H1 (cell line): ENCODE measurements at regions not wholly inside any gene's neighbourhood (a gene's known extent, or its start where the extent isn't known, plus 50 kb on each side); places are given as distances from the start of the nearest gene placed in this dataset.

Source experiments
- CTCF ChIA-PET: fragments of 300-600 bp; sonication (Branson Sonifier 250); formaldehyde crosslinking; loops from one replicate; lab custom pipeline; 2021; ENCODE audit not compliant: partially characterized antibody; lab: Charles Lee
- POLR2A ChIA-PET: fragments of 300-600 bp; sonication (Branson Sonifier 250); formaldehyde crosslinking; loops from one replicate; lab custom pipeline; 2021; ENCODE audit warnings: inconsistent platforms; ENCODE audit not compliant: partially characterized antibody; lab: Charles Lee
- DNase-seq, 2 experiments: peaks; one replicate each; pipeline versions ENCODE4 v3.0.0 to v3.0.0-alpha.2; 2010 to 2022; ENCODE audit warnings: low spot score in 2 of 2, low read depth in 1 of 2, mixed read lengths in 1 of 2
- FAIRE-seq: peaks from 2 replicates; lab custom pipeline; 2011; peaks lifted over from hg19 to GRCh38; lab: Jason Lieb, UNC
- H2AFZ ChIP-seq: 2 replicates; pipeline ENCODE4 v1.8.1; 2012; ENCODE audit warnings: low read length, inconsistent platforms
- H2AK5ac ChIP-seq: 2 replicates; pipeline ENCODE4 v1.6.1; 2013; ENCODE audit warnings: low read depth, low read length
- H2BK120ac ChIP-seq: replicated peaks from 2 replicates; pipeline ENCODE3; 2013; ENCODE audit warnings: low read depth, low read length, inconsistent platforms
- H2BK12ac ChIP-seq: 2 replicates; pipeline ENCODE4 v1.6.1; 2013; ENCODE audit warnings: low read depth, low read length
- H2BK15ac ChIP-seq: 2 replicates; pipeline ENCODE4 v1.6.1; 2013; ENCODE audit warnings: low read length
- H2BK20ac ChIP-seq: 2 replicates; pipeline ENCODE4 v1.6.1; 2013; ENCODE audit warnings: low read length
- H2BK5ac ChIP-seq: 2 replicates; pipeline ENCODE4 v1.6.1; 2013; ENCODE audit warnings: low read depth, low read length
- H3K14ac ChIP-seq: 2 replicates; pipeline ENCODE4 v1.6.1; 2013; ENCODE audit warnings: inconsistent platforms; ENCODE audit not compliant: insufficient read length
- H3K18ac ChIP-seq: 2 replicates; pipeline ENCODE4 v1.6.1; 2013; ENCODE audit warnings: low read length; ENCODE audit errors: extremely low read depth
- H3K23ac ChIP-seq: 2 replicates; pipeline ENCODE4 v1.6.1; 2013; ENCODE audit warnings: inconsistent platforms; ENCODE audit not compliant: insufficient read length
- H3K23me2 ChIP-seq: 2 replicates; pipeline ENCODE4 v1.6.1; 2013; ENCODE audit warnings: low read depth, low read length
- H3K27ac ChIP-seq: 2 replicates; pipeline ENCODE4 v1.6.1; 2011; ENCODE audit warnings: low read depth, low read length, inconsistent platforms
- H3K27me3 ChIP-seq, 4 experiments: replicated peaks in 1 of 4; 1 replicate in 1 of 4; 2 replicates in 3 of 4; pipeline versions ENCODE4 v1.6.1 to v1.8.1; 2011 to 2013; ENCODE audit warnings: low read length in 3 of 4, mild to moderate bottlenecking in 3 of 4, inconsistent platforms in 2 of 4, mixed read lengths in 2 of 4, moderate library complexity in 1 of 4; ENCODE audit not compliant: control insufficient read depth in 3 of 4, insufficient read depth in 3 of 4; ENCODE audit errors: extremely low read depth in 1 of 4
- H3K36me3 ChIP-seq, 4 experiments: 2 replicates each; pipeline versions ENCODE4 v1.6.1 to v1.8.1; 2011 to 2013; ENCODE audit warnings: mild to moderate bottlenecking in 4 of 4, low read length in 3 of 4, moderate library complexity in 2 of 4, control low read depth in 1 of 4, inconsistent platforms in 1 of 4; ENCODE audit not compliant: insufficient read depth in 4 of 4, control insufficient read depth in 2 of 4
- H3K4ac ChIP-seq: replicated peaks from 2 replicates; pipeline ENCODE3; 2013; ENCODE audit warnings: low read length, low read depth, mixed read lengths, inconsistent platforms; ENCODE audit not compliant: insufficient read length
- H3K4me1 ChIP-seq, 4 experiments: replicated peaks in 1 of 4; 1 replicate in 1 of 4; 2 replicates in 3 of 4; pipeline versions ENCODE4 v1.6.1 to v1.8.1; 2011 to 2013; ENCODE audit warnings: low read length in 3 of 4, inconsistent platforms in 2 of 4, mixed read lengths in 1 of 4; ENCODE audit not compliant: insufficient read depth in 4 of 4, control insufficient read depth in 3 of 4
- H3K4me2 ChIP-seq, 2 experiments: 2 replicates each; pipeline versions ENCODE4 v1.6.1 to v1.8.1; 2011 to 2013; ENCODE audit warnings: low read depth in 2 of 2, low read length in 2 of 2, control low read depth in 1 of 2, inconsistent platforms in 1 of 2, mild to moderate bottlenecking in 1 of 2; ENCODE audit not compliant: insufficient read depth in 1 of 2
- H3K4me3 ChIP-seq, 4 experiments: fragments of 200-600, 300-600 bp in 1 of 4; sonication (generic), shearing (Covaris generic), sonication (Bioruptor Twin) in 1 of 4; 2 replicates each; pipeline versions ENCODE4 v1.5.1 to v1.8.1; 2011 to 2016; ENCODE audit warnings: low read length in 4 of 4, low read depth in 3 of 4, control low read depth in 2 of 4, inconsistent platforms in 2 of 4, mild to moderate bottlenecking in 2 of 4, mixed read lengths in 1 of 4, moderate library complexity in 1 of 4; ENCODE audit not compliant: insufficient read depth in 2 of 4; ENCODE audit errors: extremely low read depth in 1 of 4
- H3K56ac ChIP-seq: replicated peaks from 2 replicates; pipeline ENCODE3; 2013; ENCODE audit warnings: low read depth, mild to moderate bottlenecking, mixed read lengths, low read length, inconsistent platforms; ENCODE audit not compliant: insufficient read length
- H3K79me1 ChIP-seq: 2 replicates; pipeline ENCODE4 v1.6.1; 2013; ENCODE audit warnings: low read depth, low read length, control low read depth
- H3K79me2 ChIP-seq, 2 experiments: 2 replicates each; pipeline versions ENCODE4 v1.6.1 to v1.8.1; 2012 to 2013; ENCODE audit warnings: low read length in 2 of 2, mild to moderate bottlenecking in 2 of 2, inconsistent platforms in 1 of 2; ENCODE audit not compliant: insufficient read depth in 2 of 2, control insufficient read depth in 1 of 2
- H3K9ac ChIP-seq, 4 experiments: replicated peaks in 1 of 4; 1 replicate in 1 of 4; 2 replicates in 3 of 4; pipeline versions ENCODE4 v1.6.1 to v1.8.1; 2011 to 2013; ENCODE audit warnings: low read depth in 3 of 4, low read length in 3 of 4, control low read depth in 2 of 4, mild to moderate bottlenecking in 2 of 4, moderate library complexity in 2 of 4, inconsistent platforms in 1 of 4; ENCODE audit errors: extremely low read depth in 1 of 4
- H3K9me3 ChIP-seq, 2 experiments: 2 replicates each; pipeline versions ENCODE4 v1.6.1 to v1.8.1; 2012 to 2013; ENCODE audit warnings: mild to moderate bottlenecking in 2 of 2, moderate library complexity in 2 of 2, control low read depth in 1 of 2, inconsistent platforms in 1 of 2, low read depth in 1 of 2, low read length in 1 of 2, mixed read lengths in 1 of 2; ENCODE audit not compliant: insufficient read depth in 2 of 2
- H4K20me1 ChIP-seq, 2 experiments: replicated peaks in 1 of 2; 2 replicates each; pipeline versions ENCODE3 to v1.8.1; 2011 to 2013; ENCODE audit warnings: inconsistent platforms in 2 of 2, low read length in 2 of 2, mild to moderate bottlenecking in 1 of 2; ENCODE audit not compliant: insufficient read depth in 2 of 2, control insufficient read depth in 1 of 2
- H4K5ac ChIP-seq: 2 replicates; pipeline ENCODE4 v1.6.1; 2013; ENCODE audit warnings: low read length, low read depth, mixed read lengths, inconsistent platforms; ENCODE audit not compliant: insufficient read length
- H4K8ac ChIP-seq: 2 replicates; pipeline ENCODE4 v1.8.0; 2013; ENCODE audit warnings: mild to moderate bottlenecking, moderate library complexity, low read length, inconsistent platforms; ENCODE audit not compliant: insufficient read depth; ENCODE audit errors: extremely low read depth
- H4K91ac ChIP-seq: replicated peaks from 2 replicates; pipeline ENCODE3; 2013; ENCODE audit warnings: low read length, mixed read lengths, inconsistent platforms; ENCODE audit not compliant: insufficient read length
- ATF3 ChIP-seq: IDR thresholded peaks from 2 replicates; pipeline ENCODE4 v1.6.1; 2011; ENCODE audit warnings: low read depth, mild to moderate bottlenecking, low read length; ENCODE audit not compliant: insufficient read depth
- BRCA1 ChIP-seq: IDR thresholded peaks from 2 replicates; pipeline ENCODE4 v1.6.1; 2012; ENCODE audit warnings: low read depth, low read length, improper control_type of control experiment
- CHD1 ChIP-seq: IDR thresholded peaks from 2 replicates; pipeline ENCODE4 v1.6.1; 2012; ENCODE audit warnings: low read depth, low read length, improper control_type of control experiment
- CREB1 ChIP-seq: IDR thresholded peaks from 2 replicates; pipeline ENCODE4 v1.6.1; 2012; ENCODE audit warnings: inconsistent platforms
- CTCF ChIP-seq, 3 experiments: IDR thresholded peaks; 1 replicate in 2 of 3; 2 replicates in 1 of 3; pipeline versions ENCODE4 v1.5.1 to v1.6.1; 2011; ENCODE audit warnings: low read length in 3 of 3, mild to moderate bottlenecking in 3 of 3, inconsistent platforms in 2 of 3, low read depth in 1 of 3, moderate library complexity in 1 of 3; ENCODE audit not compliant: insufficient read depth in 1 of 3; ENCODE audit errors: control extremely low read depth in 1 of 3
- EZH2 ChIP-seq: fragments of 200-600 bp; sonication (generic); IDR thresholded peaks from 2 replicates; pipeline ENCODE4 v1.7.1; 2012; ENCODE audit warnings: low read depth, mild to moderate bottlenecking, moderate library complexity, low read length, inconsistent platforms; ENCODE audit not compliant: severe bottlenecking
- JUN ChIP-seq: IDR thresholded peaks from 2 replicates; pipeline ENCODE4 v1.6.1; 2011; ENCODE audit warnings: low read depth, mild to moderate bottlenecking, improper control_type of control experiment, low read length
- POU5F1 ChIP-seq: IDR thresholded peaks from 2 replicates; pipeline ENCODE4 v1.6.1; 2011; ENCODE audit warnings: low read depth, mild to moderate bottlenecking, low read length, moderate library complexity
- RBBP5 ChIP-seq: IDR thresholded peaks from 2 replicates; pipeline ENCODE4 v1.7.1; 2012; ENCODE audit warnings: low read depth, mild to moderate bottlenecking, inconsistent platforms, low read length, moderate library complexity, borderline replicate concordance
- SIN3A ChIP-seq, 2 experiments: IDR thresholded peaks in 1 of 2; conservative IDR thresholded peaks in 1 of 2; 2 replicates each; pipeline ENCODE4 v1.6.1; 2011 to 2012; ENCODE audit warnings: low read length in 2 of 2, improper control_type of control experiment in 1 of 2, low read depth in 1 of 2, mild to moderate bottlenecking in 1 of 2
- SUZ12 ChIP-seq: fragments of 200-600 bp; sonication (generic); IDR thresholded peaks from 2 replicates; pipeline ENCODE4 v1.6.1; 2012; ENCODE audit warnings: mild to moderate bottlenecking, inconsistent platforms, low read length, moderate library complexity, mixed read lengths
- TCF12 ChIP-seq: IDR thresholded peaks from 2 replicates; pipeline ENCODE4 v1.6.1; 2011; ENCODE audit warnings: low read depth, mild to moderate bottlenecking, low read length
- WGBS, 2 experiments: shearing (Covaris generic) in 1 of 2; methylation state at CpG; one replicate each; pipeline versions ENCODE4 v1.1.6 to v1.1.7; 2013 to 2015; ENCODE audit warnings: low lambda C conversion rate in 2 of 2, mixed read lengths in 2 of 2, inconsistent platforms in 1 of 2, low coverage in 1 of 2, missing lambda C conversion rate in 1 of 2; ENCODE audit not compliant: insufficient replicate concordance in 2 of 2, insufficient coverage in 1 of 2, insufficient read length in 1 of 2; ENCODE audit errors: extremely low coverage in 1 of 2, missing lambda C conversion rate in 1 of 2; 5-methylcytosine and 5-hydroxymethylcytosine counted together

- WGBS, 2 experiments, result 80% methylated on average over 1 of the region's 1 CpG; no CpG with 5 or more reads in 1 of the 2 experiments
- Histone ChIP-seq H3K36me3 (no peaks in the 10 kb centered on the region), H4K8ac (no peak overlapping the region), H2BK5ac (no peak overlapping the region), H3K23ac (no peak overlapping the region), H3K4me1 (peaks cover 0 to 2% (median 0%) of the 10 kb centered on the region in 4 experiments; a peak in 1 of 7 replicates), H3K27me3 (peaks cover 0 to 8% (median 5%) of the 10 kb centered on the region in 4 experiments; a peak in 3 of 7 replicates), H3K18ac (no peak overlapping the region), H4K20me1 (no peaks in the 10 kb centered on the region), H2AK5ac (no peak overlapping the region), H3K4ac (no peak overlapping the region), H2BK20ac (no peak overlapping the region), H4K5ac (no peak overlapping the region), H3K27ac (no peak overlapping the region), H2BK12ac (no peak overlapping the region), H3K4me3 (no peak overlapping the region), H3K79me1 (no peaks in the 10 kb centered on the region), H3K14ac (no peak overlapping the region), H3K4me2 (no peak overlapping the region), H3K9me3 (peaks cover 0 to 3% of the 10 kb centered on the region in 2 experiments; a peak in 1 of 4 replicates), H3K79me2 (no peaks in the 10 kb centered on the region), H4K91ac (no peak overlapping the region), H2BK120ac (no peak overlapping the region), H2BK15ac (no peak overlapping the region), H2AFZ (no peak overlapping the region), H3K56ac (no peak overlapping the region), H3K9ac (no peak overlapping the region), H3K23me2 (peaks cover 7% of the 10 kb centered on the region)
- TF ChIP-seq ATF3 (no peak), SIN3A (conservative IDR thresholded peaks at IDR 0.05 in 1 of 2, IDR thresholded peaks at IDR 0.05 in 1 of 2; ENCODE audit: low read depth in 1 of 2, low read length in 2 of 2) (no peak), POU5F1 (no peak), CTCF (IDR thresholded peaks at IDR 0.05; ENCODE audit: control extremely low read depth in 1 of 3, insufficient read depth in 1 of 3, low read depth in 1 of 3, low read length in 3 of 3) (no peak), CHD1 (no peak), CREB1 (no peak), EZH2 (no peak), BRCA1 (no peak), SUZ12 (no peak), TCF12 (no peak), JUN (no peak), RBBP5 (no peak)
- POLR2A ChIA-PET, result no interaction called here
- DNase-seq (no peak), FAIRE-seq (no peak)
- CTCF ChIA-PET, result interaction anchor here (1.4 kb wide), 1 partner anchor 100 kb away, joined by 3 read pairs; no protein-coding TSS in a partner anchor
These were observed 51.8 kb upstream of the FOXE1 start for GRCh38 chr9:97801180-97801579.
